ENCODE measurements at regions not wholly inside any gene's neighbourhood (a gene's known extent, or its start where the extent isn't known, plus 50 kb on each side); places are given as distances from the start of the nearest gene placed in this dataset.

GRCh38 chr3:153889905-153890334 lies 231.3 kb upstream of the ARHGEF26 start:
- Histone ChIP-seq H3K36me3 (no peaks in the 10 kb centered on the region), H3K27me3 (replicated peaks; ENCODE audit: insufficient read depth) (no peaks in the 10 kb centered on the region), H3K4me1 (replicated peaks) (no peaks in the 10 kb centered on the region), H3K9me3 (no peaks in the 10 kb centered on the region), H3K27ac (no peak overlapping the region), H3K4me3 (no peak overlapping the region)
- TF ChIP-seq POLR2A (IDR thresholded peaks at IDR 0.05), result no peak
- TF ChIP-seq CTCF (IDR thresholded peaks at IDR 0.05), result no peak
- no peak for TF ChIP-seq POLR2AphosphoS5 (IDR thresholded peaks at IDR 0.05)
- intact Hi-C loops (cut with DNase I), result no loop called here
- no peak for DNase-seq (ENCODE audit: low spot score)
- 63% methylated on average over 2 of the region's 2 CpGs for WGBS

- Histone ChIP-seq H3K4me1 (replicated peaks) (no peaks in the 10 kb centered on the region), H3K27ac (no peak overlapping the region), H3K4me3 (no peak overlapping the region), H3K27me3 (replicated peaks; ENCODE audit: insufficient read depth) (no peaks in the 10 kb centered on the region), H3K9me3 (no peaks in the 10 kb centered on the region), H3K36me3 (no peaks in the 10 kb centered on the region)
- no peak for DNase-seq (ENCODE audit: low spot score)
- TF ChIP-seq POLR2AphosphoS5 (IDR thresholded peaks at IDR 0.05) (no peak), POLR2A (IDR thresholded peaks at IDR 0.05) (no peak), CTCF (IDR thresholded peaks at IDR 0.05) (no peak)
- WGBS, result 12% methylated on average over 5 of the region's 5 CpGs
- intact Hi-C loops (cut with DNase I), result no loop called here
Measured at GRCh38 chr3:153892126-153892525, 229.1 kb upstream of the ARHGEF26 start.

GRCh38 chr3:153894857-153895256 lies 226.3 kb upstream of the ARHGEF26 start:
- Histone ChIP-seq H3K4me3 (no peak overlapping the region), H3K27me3 (replicated peaks; ENCODE audit: insufficient read depth) (no peaks in the 10 kb centered on the region), H3K27ac (no peak overlapping the region), H3K4me1 (replicated peaks) (no peaks in the 10 kb centered on the region), H3K9me3 (no peaks in the 10 kb centered on the region), H3K36me3 (no peaks in the 10 kb centered on the region)
- TF ChIP-seq CTCF (IDR thresholded peaks at IDR 0.05) (no peak), POLR2A (IDR thresholded peaks at IDR 0.05) (no peak), POLR2AphosphoS5 (IDR thresholded peaks at IDR 0.05) (no peak)
- no peak for DNase-seq (ENCODE audit: low spot score)
- 75% methylated on average over 1 of the region's 1 CpG for WGBS
- intact Hi-C loops (cut with DNase I), result no loop called here

- Histone ChIP-seq H3K4me1 (replicated peaks) (no peaks in the 10 kb centered on the region), H3K4me3 (no peak overlapping the region), H3K36me3 (no peaks in the 10 kb centered on the region), H3K27ac (no peak overlapping the region), H3K9me3 (no peaks in the 10 kb centered on the region), H3K27me3 (replicated peaks; ENCODE audit: insufficient read depth) (no peaks in the 10 kb centered on the region)
- 94% methylated on average over 2 of the region's 2 CpGs for WGBS
- DNase-seq (ENCODE audit: low spot score), result no peak
- intact Hi-C loops (cut with DNase I), result no loop called here
- TF ChIP-seq POLR2A (IDR thresholded peaks at IDR 0.05) (no peak), CTCF (IDR thresholded peaks at IDR 0.05) (no peak), POLR2AphosphoS5 (IDR thresholded peaks at IDR 0.05) (no peak)
Measured at GRCh38 chr3:153896197-153896596, 225.0 kb upstream of the ARHGEF26 start.

- Histone ChIP-seq H3K4me1 (replicated peaks) (no peaks in the 10 kb centered on the region), H3K36me3 (no peaks in the 10 kb centered on the region), H3K4me3 (no peak overlapping the region), H3K27me3 (replicated peaks; ENCODE audit: insufficient read depth) (no peaks in the 10 kb centered on the region), H3K27ac (no peak overlapping the region), H3K9me3 (no peaks in the 10 kb centered on the region)
- TF ChIP-seq POLR2AphosphoS5 (IDR thresholded peaks at IDR 0.05), result no peak
- TF ChIP-seq POLR2A (IDR thresholded peaks at IDR 0.05), result no peak
- no peak for TF ChIP-seq CTCF (IDR thresholded peaks at IDR 0.05)
- 72% methylated on average over 3 of the region's 3 CpGs for WGBS
- intact Hi-C loops (cut with DNase I), result no loop called here
- DNase-seq (ENCODE audit: low spot score), result no peak
Measured at GRCh38 chr3:153897025-153897723, 224.0 kb upstream of the ARHGEF26 start.
